ENCODE measurements at regions not wholly inside any gene's neighbourhood (a gene's known extent, or its start where the extent isn't known, plus 50 kb on each side); places are given as distances from the start of the nearest gene placed in this dataset.

GRCh38 chr4:176971576-176972115, 178.9 kb upstream of the VEGFC start:
- TF ChIP-seq GATA3 (IDR thresholded peaks at IDR 0.05; ENCODE audit: low read depth, low read length), result no peak
- no peak for TF ChIP-seq GATA2 (IDR thresholded peaks at IDR 0.05; ENCODE audit: low read depth, low read length)

GRCh38 chr4:176979416-176979815, 186.7 kb upstream of the VEGFC start:
- no peak for TF ChIP-seq GATA3 (IDR thresholded peaks at IDR 0.05; ENCODE audit: low read depth, low read length)
- TF ChIP-seq GATA2 (IDR thresholded peaks at IDR 0.05; ENCODE audit: low read depth, low read length), result no peak

GRCh38 chr4:176981074-176981473, 188.4 kb upstream of the VEGFC start:
- TF ChIP-seq GATA2 (IDR thresholded peaks at IDR 0.05; ENCODE audit: low read depth, low read length), result no peak
- TF ChIP-seq GATA3 (IDR thresholded peaks at IDR 0.05; ENCODE audit: low read depth, low read length), result no peak

- TF ChIP-seq GATA2 (IDR thresholded peaks at IDR 0.05; ENCODE audit: low read depth, low read length), result no peak
- TF ChIP-seq GATA3 (IDR thresholded peaks at IDR 0.05; ENCODE audit: low read depth, low read length), result no peak
Observed at GRCh38 chr4:176981551-176981950, 188.8 kb upstream of the VEGFC start.

GRCh38 chr4:176988226-176988625, 195.5 kb upstream of the VEGFC start:
- TF ChIP-seq GATA3 (IDR thresholded peaks at IDR 0.05; ENCODE audit: low read depth, low read length) (no peak), GATA2 (IDR thresholded peaks at IDR 0.05; ENCODE audit: low read depth, low read length) (no peak)

GRCh38 chr4:176989186-176989585, 196.5 kb upstream of the VEGFC start:
- TF ChIP-seq GATA2 (IDR thresholded peaks at IDR 0.05; ENCODE audit: low read depth, low read length), result no peak
- TF ChIP-seq GATA3 (IDR thresholded peaks at IDR 0.05; ENCODE audit: low read depth, low read length), result no peak

GRCh38 chr4:176999935-177000543, 207.3 kb upstream of the VEGFC start:
- TF ChIP-seq GATA3 (IDR thresholded peaks at IDR 0.05; ENCODE audit: low read depth, low read length), result no peak

- no peak for TF ChIP-seq GATA3 (IDR thresholded peaks at IDR 0.05; ENCODE audit: low read depth, low read length)
- no peak for TF ChIP-seq GATA2 (IDR thresholded peaks at IDR 0.05; ENCODE audit: low read depth, low read length)
Observed at GRCh38 chr4:177001271-177002175, 208.8 kb upstream of the VEGFC start.

GRCh38 chr4:177005674-177006230, 213.0 kb upstream of the VEGFC start:
- no peak for TF ChIP-seq GATA3 (IDR thresholded peaks at IDR 0.05; ENCODE audit: low read depth, low read length)
- no peak for TF ChIP-seq GATA2 (IDR thresholded peaks at IDR 0.05; ENCODE audit: low read depth, low read length)

- TF ChIP-seq GATA3 (IDR thresholded peaks at IDR 0.05; ENCODE audit: low read depth, low read length) (no peak), GATA2 (IDR thresholded peaks at IDR 0.05; ENCODE audit: low read depth, low read length) (no peak)
Observed at GRCh38 chr4:177006331-177006730, 213.6 kb upstream of the VEGFC start.

- TF ChIP-seq GATA2 (IDR thresholded peaks at IDR 0.05; ENCODE audit: low read depth, low read length) (no peak), GATA3 (IDR thresholded peaks at IDR 0.05; ENCODE audit: low read depth, low read length) (no peak)
Observed at GRCh38 chr4:177008071-177008835, 215.5 kb upstream of the VEGFC start.

- TF ChIP-seq GATA3 (IDR thresholded peaks at IDR 0.05; ENCODE audit: low read depth, low read length), result no peak
- no peak for TF ChIP-seq GATA2 (IDR thresholded peaks at IDR 0.05; ENCODE audit: low read depth, low read length)
Observed at GRCh38 chr4:177008836-177009501, 216.2 kb upstream of the VEGFC start.

- TF ChIP-seq GATA2 (IDR thresholded peaks at IDR 0.05; ENCODE audit: low read depth, low read length) (no peak), GATA3 (IDR thresholded peaks at IDR 0.05; ENCODE audit: low read depth, low read length) (no peak)
Observed at GRCh38 chr4:177010418-177010817, 217.7 kb upstream of the VEGFC start.
